K562 (cell line): ENCODE measurements at regions not wholly inside any gene's neighbourhood (a gene's known extent, or its start where the extent isn't known, plus 50 kb on each side); places are given as distances from the start of the nearest gene placed in this dataset.
A peak's percentile ranks its signal among the peaks of the same experiment; 100 is the strongest.

Experiments used
- GTF2A2 ChIP-seq: IDR thresholded peaks from 2 replicates; pipeline ENCODE4 v1.6.1; 2016; ENCODE audit warnings: mild to moderate bottlenecking, missing genetic modification characterization, missing compliant biosample characterization
- GTF2F1 ChIP-seq: IDR thresholded peaks from 2 replicates; pipeline ENCODE4 v1.6.1; 2011; ENCODE audit warnings: low read depth, low read length, improper control_type of control experiment
- MEF2D ChIP-seq: conservative IDR thresholded peaks from 2 replicates; pipeline ENCODE4 v1.6.1; 2016; ENCODE audit warnings: low read depth, missing genetic modification characterization, missing compliant biosample characterization
- MTA2 ChIP-seq: fragments of 450-650 bp; IDR thresholded peaks from 2 replicates; pipeline ENCODE4 v1.6.1; 2016; ENCODE audit warnings: low read depth
- NR2F6 ChIP-seq: fragments of 450-650 bp; formaldehyde crosslinking; IDR thresholded peaks from 2 replicates; pipeline ENCODE4 v1.4.0; 2020; ENCODE audit warnings: mild to moderate bottlenecking
- RCOR1 ChIP-seq, 2 experiments: IDR thresholded peaks; 2 replicates each; pipeline ENCODE4 v1.6.1; 2012; ENCODE audit warnings: low read depth in 2 of 2, low read length in 2 of 2, borderline replicate concordance in 1 of 2, improper control_type of control experiment in 1 of 2
- SAFB ChIP-seq: fragments of 200-400 bp; formaldehyde crosslinking; IDR thresholded peaks from 2 replicates; pipeline ENCODE4 v1.6.1; 2017; ENCODE audit warnings: low read depth, low read length, borderline replicate concordance
- SP2 ChIP-seq: IDR thresholded peaks from 2 replicates; pipeline ENCODE4 v1.6.1; 2011; ENCODE audit warnings: mild to moderate bottlenecking, low read depth, low read length, moderate library complexity; ENCODE audit not compliant: poor library complexity, severe bottlenecking; ENCODE audit errors: extremely low read depth
- TCFL5 ChIP-seq: fragments of 250-450 bp; sonication (Bioruptor Pico); conservative IDR thresholded peaks from 2 replicates; pipeline ENCODE4 v1.6.1; 2021; ENCODE audit warnings: mild to moderate bottlenecking, moderate library complexity, matching md5 sums
- TEAD1 ChIP-seq, 2 experiments: fragments of 450-650 bp in 1 of 2; sonication (generic) in 1 of 2; formaldehyde crosslinking; IDR thresholded peaks; 2 replicates each; pipeline versions ENCODE4 v1.4.0 to v1.8.0; 2020 to 2022; ENCODE audit warnings: mild to moderate bottlenecking in 2 of 2, missing genetic modification reagents in 1 of 2
- TSC22D4 ChIP-seq: fragments of 450-650 bp; IDR thresholded peaks from 2 replicates; pipeline ENCODE4 v1.6.1; 2016; ENCODE audit warnings: missing genetic modification characterization, missing biosample characterization, control low read depth
- ZBTB11 ChIP-seq, 3 experiments: fragments of 200-800 bp in 1 of 3; fragments of 250-450 bp in 1 of 3; fragments of 450-650 bp in 1 of 3; sonication (Bioruptor Pico) in 1 of 3; sonication (Bioruptor generic) in 1 of 3; formaldehyde crosslinking in 1 of 3; IDR thresholded peaks; 2 replicates each; pipeline versions ENCODE4 v1.6.1 to v1.8.0; 2016 to 2022; ENCODE audit warnings: mild to moderate bottlenecking in 2 of 3, missing genetic modification characterization in 2 of 3, missing compliant biosample characterization in 1 of 3, moderate library complexity in 1 of 3
- ZNF165 ChIP-seq: fragments of 250-450 bp; sonication (Bioruptor Pico); IDR thresholded peaks from 2 replicates; pipeline ENCODE4 v1.4.0; 2020; ENCODE audit warnings: borderline replicate concordance
- ZNF395 ChIP-seq: fragments of 200-800 bp; sonication (Bioruptor generic); IDR thresholded peaks from 2 replicates; pipeline ENCODE4 v1.6.1; 2017; ENCODE audit warnings: missing genetic modification characterization, missing compliant biosample characterization
- ZNF644 ChIP-seq: fragments of 200-800 bp; sonication (Bioruptor generic); IDR thresholded peaks from 2 replicates; pipeline ENCODE4 v1.6.1; 2016; ENCODE audit warnings: low read depth, missing genetic modification characterization, missing compliant biosample characterization
- ZNF699 ChIP-seq: fragments of 250-450 bp; sonication (Bioruptor Pico); IDR thresholded peaks from 2 replicates; pipeline ENCODE4 v1.8.0; 2021; ENCODE audit warnings: mild to moderate bottlenecking, moderate library complexity; ENCODE audit not compliant: insufficient replicate concordance
- ZNF76 ChIP-seq: fragments of 250-450 bp; sonication (Bioruptor Pico); IDR thresholded peaks from 2 replicates; pipeline ENCODE4 v1.4.0; 2020; ENCODE audit warnings: mild to moderate bottlenecking, moderate library complexity, borderline replicate concordance
- ZNF785 ChIP-seq: fragments of 250-450 bp; sonication (Bioruptor Pico); IDR thresholded peaks from 2 replicates; pipeline ENCODE4 v1.4.0; 2020; ENCODE audit warnings: mild to moderate bottlenecking
- TF ChIP-seq, protein P1 (sequence below): fragments of 250-450 bp; sonication (Bioruptor Pico); IDR thresholded peaks from 2 replicates; pipeline ENCODE4 v1.8.0; 2021; ENCODE audit warnings: mild to moderate bottlenecking, moderate library complexity
- TF ChIP-seq, protein P2 (sequence below), 3 experiments: fragments of 200-800 bp in 1 of 3; sonication (Bioruptor generic) in 1 of 3; sonication (generic) in 1 of 3; formaldehyde crosslinking in 1 of 3; IDR thresholded peaks; 2 replicates each; pipeline versions ENCODE4 v1.6.1 to v1.8.0; 2016 to 2022; ENCODE audit warnings: mild to moderate bottlenecking in 2 of 3, missing compliant biosample characterization in 2 of 3, missing genetic modification characterization in 2 of 3, missing genetic modification reagents in 1 of 3

- 0 out of 6 replicates have a peak, but pooled peaks of 1 of the 3 experiments have one; percentile 23 for TF ChIP-seq ZBTB11 (CRISPR knock-in tag; IDR thresholded peaks at IDR 0.05)
- 0 out of 2 replicates have a peak, but pooled peaks have one; percentile 48 for TF ChIP-seq ZNF395
- TF ChIP-seq ZNF699 (CRISPR knock-in tag): no peak
- peak; percentile 79 for TF ChIP-seq ZNF644 (tag)
- no peak for TF ChIP-seq ZNF785 (CRISPR knock-in tag)
- peak in 1 of 2 experiments; percentile 83; a peak in 2 of 4 replicates for TF ChIP-seq TEAD1 (CRISPR knock-in tag; IDR thresholded peaks at IDR 0.05)
- 0 out of 2 replicates have a peak, but pooled peaks have one; percentile 33 for TF ChIP-seq ZNF76
- TF ChIP-seq ZNF165: no peak
- TF ChIP-seq GTF2F1: no peak
- no peak for TF ChIP-seq NR2F6 (CRISPR knock-in tag)
- TF ChIP-seq TCFL5 (CRISPR knock-in tag): 0 out of 2 replicates have a peak, but pooled peaks have one; percentile 35
- no peak for TF ChIP-seq SP2
- TF ChIP-seq MEF2D (tag): peak; percentile 90
- TF ChIP-seq RCOR1 (IDR thresholded peaks at IDR 0.05; ENCODE audit: borderline replicate concordance in 1 of 2, low read depth in 2 of 2, low read length in 2 of 2): 0 out of 4 replicates have a peak, but pooled peaks of 1 of the 2 experiments have one; percentile 7
- no peak for TF ChIP-seq TSC22D4
- TF ChIP-seq, protein P1, sequence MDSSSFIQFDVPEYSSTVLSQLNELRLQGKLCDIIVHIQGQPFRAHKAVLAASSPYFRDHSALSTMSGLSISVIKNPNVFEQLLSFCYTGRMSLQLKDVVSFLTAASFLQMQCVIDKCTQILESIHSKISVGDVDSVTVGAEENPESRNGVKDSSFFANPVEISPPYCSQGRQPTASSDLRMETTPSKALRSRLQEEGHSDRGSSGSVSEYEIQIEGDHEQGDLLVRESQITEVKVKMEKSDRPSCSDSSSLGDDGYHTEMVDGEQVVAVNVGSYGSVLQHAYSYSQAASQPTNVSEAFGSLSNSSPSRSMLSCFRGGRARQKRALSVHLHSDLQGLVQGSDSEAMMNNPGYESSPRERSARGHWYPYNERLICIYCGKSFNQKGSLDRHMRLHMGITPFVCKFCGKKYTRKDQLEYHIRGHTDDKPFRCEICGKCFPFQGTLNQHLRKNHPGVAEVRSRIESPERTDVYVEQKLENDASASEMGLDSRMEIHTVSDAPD (CRISPR knock-in tag): peak; percentile 31; the same call in 1 of the 2 replicates
- 0 out of 2 replicates have a peak, but pooled peaks have one; percentile 56 for TF ChIP-seq GTF2A2
- no peak for TF ChIP-seq SAFB
- TF ChIP-seq, protein P2, sequence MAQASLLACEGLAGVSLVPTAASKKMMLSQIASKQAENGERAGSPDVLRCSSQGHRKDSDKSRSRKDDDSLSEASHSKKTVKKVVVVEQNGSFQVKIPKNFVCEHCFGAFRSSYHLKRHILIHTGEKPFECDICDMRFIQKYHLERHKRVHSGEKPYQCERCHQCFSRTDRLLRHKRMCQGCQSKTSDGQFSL (CRISPR knock-in tag; IDR thresholded peaks at IDR 0.05): no peak
- TF ChIP-seq, protein P2 (tag; IDR thresholded peaks at IDR 0.05): peak in 1 of 2 experiments; percentile 89; a peak in 2 of 4 replicates
- no peak for TF ChIP-seq MTA2
These were observed 58.9 kb upstream of the PALMD start (continued) for GRCh38 chr1:99587008-99587407.
